HEK293 (cell line): ENCODE measurements at regions not wholly inside any gene's neighbourhood (a gene's known extent, or its start where the extent isn't known, plus 50 kb on each side); places are given as distances from the start of the nearest gene placed in this dataset.

Source experiments
- CTCF ChIP-seq: fragments of 450-650 bp; formaldehyde crosslinking; IDR thresholded peaks from 2 replicates; pipeline ENCODE4 v1.5.1; 2016; ENCODE audit warnings: missing biosample characterization, missing genetic modification characterization
- KLF9 ChIP-seq: fragments of 450-650 bp; formaldehyde crosslinking; IDR thresholded peaks from 2 replicates; pipeline ENCODE4 v1.5.1; 2016; ENCODE audit warnings: missing biosample characterization, missing genetic modification characterization, low read depth
- MYNN ChIP-seq: fragments of 450-650 bp; formaldehyde crosslinking; IDR thresholded peaks from 2 replicates; pipeline ENCODE4 v1.5.1; 2016; ENCODE audit warnings: missing biosample characterization, missing genetic modification characterization, borderline replicate concordance
- ZNF112 ChIP-seq: fragments of 450-650 bp; formaldehyde crosslinking; IDR thresholded peaks from 2 replicates; pipeline ENCODE4 v1.5.0; 2017; ENCODE audit warnings: missing biosample characterization, missing genetic modification characterization
- ZNF202 ChIP-seq: fragments of 450-650 bp; formaldehyde crosslinking; IDR thresholded peaks from 2 replicates; pipeline ENCODE4 v1.5.1; 2016; ENCODE audit warnings: missing biosample characterization, missing genetic modification characterization, borderline replicate concordance
- ZSCAN5A ChIP-seq: fragments of 450-650 bp; formaldehyde crosslinking; IDR thresholded peaks from 2 replicates; pipeline ENCODE4 v1.5.1; 2016; ENCODE audit warnings: missing biosample characterization, missing genetic modification characterization

GRCh38 chr20:54416770-54417169, 58.6 kb upstream of the DOK5 start:
- TF ChIP-seq ZNF202 (no peak), MYNN (no peak), ZNF112 (tag by site-specific recombination) (no peak), CTCF (tag by site-specific recombination) (no peak), KLF9 (no peak), ZSCAN5A (tag by site-specific recombination) (no peak)
